Adipocyte (in vitro differentiated cells): ENCODE measurements at regions not wholly inside any gene's neighbourhood (a gene's known extent, or its start where the extent isn't known, plus 50 kb on each side); places are given as distances from the start of the nearest gene placed in this dataset.
A peak's percentile ranks its signal among the peaks of the same experiment; 100 is the strongest.
"Not testable (repeated sequence)": the region's sequence is repeated elsewhere in the genome, so short reads cannot be mapped to it uniquely, and the experiment has no call there.

ENCODE experiments used
- DNase-seq: peaks from one replicate; pipeline ENCODE4 v3.0.0-alpha.2; 2015; ENCODE audit warnings: low read depth
- H3K27me3 ChIP-seq: replicated peaks from 2 replicates; pipeline ENCODE4 v1.7.0; 2013; ENCODE audit warnings: mild to moderate bottlenecking, low read length, moderate library complexity; ENCODE audit not compliant: control insufficient read depth, insufficient read depth
- H3K36me3 ChIP-seq: 2 replicates; pipeline ENCODE4 v1.7.0; 2013; ENCODE audit warnings: low read length, mild to moderate bottlenecking, moderate library complexity; ENCODE audit not compliant: control insufficient read depth, insufficient read depth, severe bottlenecking
- H3K4me1 ChIP-seq: 2 replicates; pipeline ENCODE4 v1.7.0; 2013; ENCODE audit warnings: mild to moderate bottlenecking, low read length, moderate library complexity; ENCODE audit not compliant: control insufficient read depth, insufficient read depth
- H3K4me3 ChIP-seq: 2 replicates; pipeline ENCODE4 v1.7.0; 2013; ENCODE audit warnings: mild to moderate bottlenecking, low read length, moderate library complexity
- H3K9ac ChIP-seq: 2 replicates; pipeline ENCODE4 v1.7.0; 2013; ENCODE audit warnings: mild to moderate bottlenecking, low read length, moderate library complexity
- H3K9me3 ChIP-seq: 2 replicates; pipeline ENCODE4 v1.7.0; 2013; ENCODE audit warnings: mild to moderate bottlenecking, low read length, moderate library complexity; ENCODE audit not compliant: control insufficient read depth

DNA sequence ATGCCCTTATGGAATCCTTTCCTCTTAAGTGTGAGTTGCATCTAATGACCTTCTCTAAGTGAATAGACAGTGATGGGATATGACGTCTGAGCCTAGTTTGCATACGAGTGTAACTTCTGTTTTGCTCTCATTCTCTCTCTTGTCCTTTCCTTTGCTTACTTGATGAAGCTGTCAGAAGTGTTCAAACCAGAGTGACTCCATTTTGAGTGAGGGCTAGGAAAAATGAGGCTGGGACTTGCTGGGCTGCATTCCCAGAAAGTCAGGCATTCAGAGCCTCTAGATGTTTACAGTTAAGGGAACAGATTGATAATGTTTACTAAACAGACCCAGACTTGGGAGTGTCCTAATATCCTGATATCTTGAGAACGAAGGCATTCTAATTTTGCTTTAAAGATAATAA is 311.2 kb upstream of the SOX4 start:
- H3K4me3 ChIP-seq, H3K9ac ChIP-seq, DNase-seq, H3K36me3 ChIP-seq, H3K27me3 ChIP-seq, H3K9me3 ChIP-seq: not testable (repeated sequence)
- peaks cover 22% of the 10 kb centered on the region for H3K4me1 ChIP-seq

- Histone ChIP-seq H3K36me3 (no peaks in the 10 kb centered on the region), H3K27me3 (no peaks in the 10 kb centered on the region), H3K4me1 (peaks cover 9% of the 10 kb centered on the region), H3K9ac (no peak overlapping the region), H3K4me3 (no peak overlapping the region), H3K9me3 (no peaks in the 10 kb centered on the region)
- DNase-seq, result no peak
Measured at GRCh38 chr6:21284166-21284565, 309.4 kb upstream of the SOX4 start.

- Histone ChIP-seq H3K4me1 (peaks cover 9% of the 10 kb centered on the region), H3K4me3 (no peak overlapping the region), H3K9ac (no peak overlapping the region), H3K36me3 (no peaks in the 10 kb centered on the region), H3K27me3 (no peaks in the 10 kb centered on the region), H3K9me3 (no peaks in the 10 kb centered on the region)
- DNase-seq, result no peak
Measured at GRCh38 chr6:21284706-21285105, 308.8 kb upstream of the SOX4 start.

DNA sequence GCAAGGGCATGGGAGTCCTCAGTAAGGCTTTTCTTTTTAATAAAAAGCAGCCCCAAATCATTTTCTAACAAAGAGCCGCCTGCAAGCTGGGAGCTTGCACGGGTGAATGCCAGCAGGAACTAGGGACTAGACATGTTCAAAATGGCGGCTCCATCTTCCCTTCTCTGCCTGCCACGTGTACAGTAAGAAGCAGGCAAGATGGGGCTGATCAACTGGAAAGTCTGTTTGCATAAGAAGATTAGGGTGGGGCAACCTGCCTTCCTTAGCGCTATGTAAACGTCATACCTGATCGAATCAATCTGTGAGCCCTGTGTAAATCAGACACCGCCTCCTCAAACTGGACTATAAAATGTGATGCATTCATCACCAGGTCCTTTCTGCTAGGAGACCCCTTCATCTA is 299.4 kb upstream of the SOX4 start:
- no peaks in the 10 kb centered on the region for H3K27me3 ChIP-seq
- no peaks in the 10 kb centered on the region for H3K9me3 ChIP-seq
- DNase-seq, result no peak
- no peaks in the 10 kb centered on the region for H3K36me3 ChIP-seq
- no peak overlapping the region for H3K9ac ChIP-seq
- H3K4me3 ChIP-seq, result no peak overlapping the region
- peaks cover 8% of the 10 kb centered on the region for H3K4me1 ChIP-seq

- Histone ChIP-seq H3K9me3 (peaks cover 7% of the 10 kb centered on the region), H3K4me3 (no peak overlapping the region), H3K27me3 (no peaks in the 10 kb centered on the region), H3K4me1 (peaks cover 8% of the 10 kb centered on the region), H3K9ac (no peak overlapping the region), H3K36me3 (no peaks in the 10 kb centered on the region)
- peak; percentile 54 for DNase-seq
Measured at GRCh38 chr6:21295506-21296240, 297.9 kb upstream of the SOX4 start.

GRCh38 chr6:21297665-21298064 is 295.9 kb upstream of the SOX4 start:
- no peaks in the 10 kb centered on the region for H3K36me3 ChIP-seq
- H3K4me3 ChIP-seq, result no peak overlapping the region
- H3K27me3 ChIP-seq, result no peaks in the 10 kb centered on the region
- H3K9me3 ChIP-seq, result peaks cover 19% of the 10 kb centered on the region
- DNase-seq, result no peak
- H3K9ac ChIP-seq, result no peak overlapping the region
- peaks cover 8% of the 10 kb centered on the region for H3K4me1 ChIP-seq

DNA sequence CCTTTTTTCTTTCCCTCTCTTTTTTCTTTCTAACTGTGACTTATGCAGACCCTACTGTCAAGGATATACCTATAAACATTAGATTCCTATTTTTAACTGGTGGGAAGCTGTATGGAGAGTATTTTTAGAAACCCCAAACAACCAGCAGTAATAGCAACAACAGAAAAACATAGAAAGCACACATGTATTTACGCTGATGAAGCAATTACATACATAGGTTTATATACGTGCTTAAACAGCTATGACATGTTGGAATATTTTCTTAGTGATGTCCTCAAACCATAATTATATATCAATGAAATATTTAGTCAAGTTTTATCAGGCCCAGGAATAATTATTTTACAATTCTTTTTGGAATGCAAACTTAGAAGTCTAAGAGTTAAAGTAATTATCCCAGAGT is 294.3 kb upstream of the SOX4 start:
- H3K9me3 ChIP-seq, result peaks cover 29% of the 10 kb centered on the region
- H3K4me1 ChIP-seq, result peaks cover 8% of the 10 kb centered on the region
- no peak overlapping the region for H3K4me3 ChIP-seq
- no peak for DNase-seq
- H3K27me3 ChIP-seq, result no peaks in the 10 kb centered on the region
- no peaks in the 10 kb centered on the region for H3K36me3 ChIP-seq
- no peak overlapping the region for H3K9ac ChIP-seq

GRCh38 chr6:21300439-21300838 is 293.1 kb upstream of the SOX4 start:
- no peaks in the 10 kb centered on the region for H3K36me3 ChIP-seq
- no peak for DNase-seq
- H3K9ac ChIP-seq, result no peak overlapping the region
- H3K27me3 ChIP-seq, result no peaks in the 10 kb centered on the region
- peaks cover 29% of the 10 kb centered on the region for H3K9me3 ChIP-seq
- H3K4me1 ChIP-seq, result peaks cover 7% of the 10 kb centered on the region
- no peak overlapping the region for H3K4me3 ChIP-seq

DNA sequence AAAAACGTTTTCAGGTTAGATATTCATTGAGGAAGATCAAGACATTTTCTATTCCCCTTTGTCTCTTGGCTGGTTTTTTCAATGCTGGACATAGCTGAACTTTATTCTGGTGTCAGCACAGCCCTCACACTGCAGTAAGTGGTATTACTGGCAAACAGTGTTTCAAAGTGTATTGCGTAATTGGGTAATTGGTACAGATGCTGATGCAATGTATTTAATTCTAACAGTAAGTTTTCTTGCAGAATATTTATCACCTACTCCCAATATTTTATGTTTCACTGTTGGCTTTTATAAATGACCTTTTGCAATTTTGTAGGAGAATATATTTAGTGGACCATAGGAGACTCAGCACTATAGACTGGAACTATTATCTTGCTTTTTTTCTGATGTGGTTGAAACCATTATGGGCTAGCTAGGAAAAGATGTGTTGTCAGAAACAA is 287.6 kb upstream of the SOX4 start:
- DNase-seq, result peak; percentile 87
- Histone ChIP-seq H3K4me3 (no peak overlapping the region), H3K27me3 (no peaks in the 10 kb centered on the region), H3K9ac (peak overlapping the region; percentile 48), H3K4me1 (peaks cover 24% of the 10 kb centered on the region), H3K36me3 (no peaks in the 10 kb centered on the region), H3K9me3 (peaks cover 20% of the 10 kb centered on the region)

DNA sequence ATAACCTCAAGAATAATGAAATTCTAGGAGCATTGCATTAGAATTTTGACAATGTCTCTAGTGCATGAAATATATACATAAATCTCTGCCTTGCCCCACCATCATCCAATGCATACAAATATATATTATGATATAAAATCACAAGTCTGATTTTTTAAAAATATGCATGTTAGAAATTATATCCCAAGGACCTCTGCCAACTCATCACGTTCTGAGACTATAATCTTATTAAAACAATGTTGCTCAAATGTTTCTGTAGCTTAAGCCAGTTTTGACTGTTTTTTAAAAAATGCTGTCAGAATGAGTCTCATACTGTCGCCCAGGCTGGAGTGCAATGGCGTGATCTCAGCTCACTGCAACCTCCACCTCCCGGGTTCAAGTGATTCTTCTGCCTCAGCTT is 287.0 kb upstream of the SOX4 start:
- H3K9ac ChIP-seq, result no peak overlapping the region
- peaks cover 18% of the 10 kb centered on the region for H3K9me3 ChIP-seq
- no peaks in the 10 kb centered on the region for H3K36me3 ChIP-seq
- no peaks in the 10 kb centered on the region for H3K27me3 ChIP-seq
- DNase-seq, result peak; percentile 19
- no peak overlapping the region for H3K4me3 ChIP-seq
- peaks cover 24% of the 10 kb centered on the region for H3K4me1 ChIP-seq

GRCh38 chr6:21309807-21310221 is 283.7 kb upstream of the SOX4 start:
- peak overlapping the region; percentile 27 for H3K9ac ChIP-seq
- no peaks in the 10 kb centered on the region for H3K9me3 ChIP-seq
- H3K27me3 ChIP-seq, result no peaks in the 10 kb centered on the region
- peak overlapping the region; percentile 66 for H3K4me3 ChIP-seq
- peak; percentile 44 for DNase-seq
- peaks cover 24% of the 10 kb centered on the region for H3K4me1 ChIP-seq
- no peaks in the 10 kb centered on the region for H3K36me3 ChIP-seq
